Fibroblast of skin of abdomen (primary cell): ENCODE measurements at regions not wholly inside any gene's neighbourhood (a gene's known extent, or its start where the extent isn't known, plus 50 kb on each side); places are given as distances from the start of the nearest gene placed in this dataset.
"Not testable (repeated sequence)": the region's sequence is repeated elsewhere in the genome, so short reads cannot be mapped to it uniquely, and the experiment has no call there.

Experiments used
- DNase-seq: peaks from one replicate; pipeline ENCODE4 v3.0.0-alpha.2; 2013

DNA sequence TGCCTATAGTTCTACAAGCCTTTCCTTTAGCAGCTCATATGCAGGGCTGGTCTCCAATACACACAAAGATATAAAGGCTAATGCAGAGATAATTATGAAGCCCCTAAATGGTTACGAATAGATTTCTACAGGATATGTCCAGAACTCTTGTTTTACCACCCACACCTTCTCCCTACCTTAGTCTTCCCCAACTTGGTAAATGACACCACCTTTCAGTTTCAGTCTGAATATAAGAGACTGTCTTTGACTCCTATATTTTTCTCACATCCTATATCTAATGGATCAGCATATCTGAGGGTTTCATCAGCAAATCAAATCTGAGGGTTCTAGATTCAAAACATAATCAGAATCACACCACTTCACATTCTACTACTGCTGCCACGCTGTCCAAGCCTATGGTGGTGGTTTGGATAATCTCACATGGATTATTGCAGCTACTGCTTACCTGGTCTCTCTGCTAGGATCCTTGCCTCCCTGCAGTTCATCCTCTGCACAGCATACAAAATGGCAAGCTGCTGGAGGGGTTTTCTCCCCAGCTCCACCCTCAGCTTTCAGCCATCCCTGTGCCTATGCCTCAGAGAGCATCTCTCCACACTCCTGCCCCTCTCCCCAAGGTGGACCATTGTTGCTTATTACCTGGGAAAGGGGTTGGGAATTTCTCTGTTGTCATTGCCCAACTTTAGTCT is 178.0 kb upstream of the SPOPL start:
- DNase-seq = no peak

- DNase-seq = no peak
Observed at GRCh38 chr2:138324068-138324771, 177.3 kb upstream of the SPOPL start.

DNA sequence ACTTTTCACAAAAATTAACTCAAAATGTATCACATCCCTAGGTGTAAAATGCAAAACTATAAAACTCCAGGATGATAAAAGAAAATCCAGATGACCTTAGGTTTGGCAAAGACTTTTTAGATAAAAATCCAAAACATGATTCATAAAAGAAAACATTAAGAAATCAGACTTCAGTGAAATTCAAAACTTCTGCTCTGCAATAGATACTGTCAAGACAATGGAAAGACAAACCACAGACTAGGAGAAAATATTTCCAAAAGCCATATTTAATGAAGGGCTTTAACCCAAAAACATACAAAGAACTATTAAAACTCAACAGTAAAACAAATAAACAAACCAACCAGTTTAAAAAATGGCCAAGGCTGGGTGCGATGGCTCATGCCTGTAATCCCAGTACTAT is 173.6 kb upstream of the SPOPL start:
- no peak for DNase-seq

DNA sequence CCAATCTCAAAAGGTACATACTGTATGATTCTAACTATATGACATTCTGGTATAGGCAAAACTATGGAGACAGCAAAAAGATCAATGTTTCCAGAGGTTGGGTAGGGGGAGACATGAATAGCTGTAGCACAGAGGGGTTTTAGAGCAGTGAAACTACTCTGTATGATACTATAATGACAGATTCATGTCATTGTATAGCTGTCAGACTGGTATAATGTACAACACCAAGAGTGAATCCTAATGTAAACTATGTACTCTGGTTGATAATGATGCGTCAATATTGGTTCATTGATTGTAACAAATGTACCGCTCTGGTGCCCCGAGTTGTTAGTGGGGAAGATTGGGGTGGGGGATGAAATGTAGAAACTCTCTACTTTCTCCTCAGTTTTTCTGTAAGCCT is 172.4 kb upstream of the SPOPL start:
- no peak for DNase-seq

DNA sequence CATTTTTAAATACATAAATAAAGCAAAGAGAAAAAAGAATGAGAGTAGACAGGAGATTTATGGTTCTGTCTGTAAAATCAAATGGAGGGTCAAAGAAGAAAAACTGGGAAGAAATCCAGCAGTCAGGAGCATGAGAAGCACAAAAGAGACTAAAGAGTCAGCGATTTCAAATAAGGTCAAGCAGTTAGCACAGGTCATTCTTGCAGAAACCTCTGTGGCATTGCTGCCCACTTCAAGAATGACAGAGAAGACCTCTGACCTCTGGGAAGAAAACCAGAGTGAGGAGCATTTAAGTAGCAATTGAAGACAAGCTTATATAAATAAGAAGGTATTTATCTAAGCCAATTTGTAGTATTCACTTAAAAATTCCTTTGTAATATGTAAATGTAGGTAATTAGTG is 172.0 kb upstream of the SPOPL start:
- no peak for DNase-seq

DNA sequence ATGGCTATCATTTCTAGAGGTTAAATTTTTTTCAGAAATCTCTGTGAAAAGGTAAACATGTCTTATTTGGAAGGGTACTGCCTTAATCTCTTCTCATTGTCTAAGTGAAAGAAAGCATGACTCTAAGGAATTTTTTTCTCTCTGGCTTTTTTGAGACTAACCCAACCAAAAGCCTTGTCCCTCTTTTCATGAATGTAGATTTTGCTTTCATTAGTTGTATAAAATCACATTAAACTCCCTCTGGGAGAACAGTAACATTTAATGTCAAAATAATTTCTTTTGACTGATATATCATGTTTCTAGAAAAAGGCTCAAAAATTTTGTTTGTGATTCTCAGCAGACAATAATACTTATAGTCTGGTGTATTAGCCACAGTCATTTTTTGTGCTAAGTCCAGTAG is 168.4 kb upstream of the SPOPL start:
- no peak for DNase-seq

DNA sequence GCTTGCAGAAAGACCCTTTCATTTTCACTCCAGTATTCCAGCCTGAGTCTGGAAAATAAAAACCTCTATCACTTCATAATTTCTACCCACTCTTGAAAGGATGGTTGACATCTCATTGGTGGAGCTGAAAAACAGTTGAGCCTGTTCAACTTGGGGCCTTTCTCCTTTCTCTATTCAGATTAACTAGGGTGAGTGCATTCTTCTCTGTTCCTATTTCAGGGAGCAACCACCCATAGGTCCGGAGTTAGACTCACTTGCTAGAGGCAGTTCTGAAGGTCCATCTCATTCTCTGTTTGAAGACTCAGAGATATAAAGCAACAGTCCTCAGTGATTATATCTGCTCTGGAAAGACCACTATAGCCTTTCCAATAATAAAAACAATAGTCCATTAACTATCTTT is 167.9 kb upstream of the SPOPL start:
- DNase-seq = no peak

DNA sequence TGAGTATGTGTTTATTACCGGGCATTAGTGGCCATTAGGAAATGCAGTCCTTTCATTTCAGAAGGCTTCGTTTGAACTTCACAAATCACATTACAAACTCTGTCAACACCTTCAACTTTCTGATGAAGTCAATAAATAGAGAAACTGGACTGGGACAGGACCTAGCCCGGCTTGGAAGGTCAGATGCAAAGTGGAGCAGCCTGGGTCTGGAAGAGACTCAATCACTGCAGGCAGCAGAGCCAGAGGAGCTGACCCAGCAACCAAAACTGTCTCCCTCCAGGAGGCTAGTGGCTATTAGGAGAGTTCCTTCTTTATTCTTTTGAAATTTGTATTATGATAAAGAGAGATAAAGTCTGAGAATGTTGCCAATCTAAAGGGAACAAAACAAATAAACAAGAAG is 167.2 kb upstream of the SPOPL start:
- no peak for DNase-seq

- DNase-seq = peak; percentile 8
Observed at GRCh38 chr2:138335036-138335435, 166.5 kb upstream of the SPOPL start.

GRCh38 chr2:138336146-138336545 is 165.4 kb upstream of the SPOPL start:
- DNase-seq = no peak

DNA sequence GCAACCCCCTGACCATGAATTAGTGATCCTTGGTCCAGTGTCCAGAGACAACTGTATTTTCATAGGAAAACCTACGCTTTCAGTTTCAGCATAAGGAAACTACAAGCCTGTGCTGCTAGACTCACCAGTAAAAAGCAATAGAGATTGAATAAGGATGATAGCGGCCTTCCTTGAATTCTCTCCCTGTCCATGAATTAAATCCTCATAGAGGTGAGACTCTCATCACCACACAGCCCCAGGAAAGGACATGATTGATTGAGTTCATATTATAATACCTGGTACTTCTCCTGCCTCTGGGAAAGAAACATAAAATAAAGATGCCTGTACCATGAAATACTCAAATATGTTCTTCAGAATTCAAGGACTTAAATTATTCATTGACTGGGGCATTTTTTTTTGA is 146.3 kb upstream of the SPOPL start:
- no peak for DNase-seq

DNA sequence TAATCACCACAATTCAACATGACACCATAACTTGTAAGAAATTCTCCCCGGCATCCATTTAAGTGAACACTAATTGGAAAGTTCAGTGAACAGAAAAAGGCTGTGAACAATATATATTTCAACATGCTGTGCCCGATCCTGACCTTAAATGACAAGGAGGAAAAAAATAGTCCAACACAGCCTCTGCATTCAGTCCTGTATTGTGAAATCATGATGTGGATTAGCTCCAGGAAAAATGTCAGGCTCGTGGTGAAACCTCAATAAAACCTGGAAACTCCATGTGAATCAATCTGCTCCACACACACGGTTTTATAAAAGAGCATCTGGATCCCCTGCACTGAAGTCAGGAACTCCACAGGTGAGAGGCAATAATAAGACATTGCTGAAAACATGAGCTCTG is 145.4 kb upstream of the SPOPL start:
- DNase-seq = peak; percentile 73

- DNase-seq = no peak
Observed at GRCh38 chr2:138359532-138359931, 142.0 kb upstream of the SPOPL start.

DNA sequence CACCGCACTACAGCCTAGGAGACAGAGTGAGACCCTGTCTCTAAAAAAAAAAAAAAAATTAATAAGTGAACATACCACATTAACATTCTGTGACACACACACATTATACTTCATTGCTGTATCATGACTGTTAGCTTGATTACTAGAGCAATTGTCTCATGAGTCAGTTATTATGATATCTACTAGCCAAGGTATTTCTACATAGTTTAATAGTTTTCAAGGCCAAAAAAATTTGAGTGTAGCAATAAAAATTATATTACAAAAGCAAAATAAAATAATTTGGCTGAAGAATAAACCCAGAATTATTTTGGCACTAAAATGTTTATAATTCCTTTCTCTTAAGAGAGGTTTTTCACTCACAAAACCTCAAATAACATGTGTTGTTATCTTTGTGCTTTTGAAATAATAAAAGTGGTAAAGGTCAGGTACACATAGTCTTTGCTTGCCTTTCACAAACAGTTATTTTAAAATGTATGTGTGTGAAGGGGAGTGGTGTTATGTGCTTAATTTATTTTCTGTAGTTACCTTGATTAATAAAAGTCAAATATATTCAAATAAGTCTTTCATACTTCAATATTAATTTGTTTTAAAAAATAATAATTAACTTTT is 136.9 kb upstream of the SPOPL start:
- DNase-seq = peak; percentile 76

DNA sequence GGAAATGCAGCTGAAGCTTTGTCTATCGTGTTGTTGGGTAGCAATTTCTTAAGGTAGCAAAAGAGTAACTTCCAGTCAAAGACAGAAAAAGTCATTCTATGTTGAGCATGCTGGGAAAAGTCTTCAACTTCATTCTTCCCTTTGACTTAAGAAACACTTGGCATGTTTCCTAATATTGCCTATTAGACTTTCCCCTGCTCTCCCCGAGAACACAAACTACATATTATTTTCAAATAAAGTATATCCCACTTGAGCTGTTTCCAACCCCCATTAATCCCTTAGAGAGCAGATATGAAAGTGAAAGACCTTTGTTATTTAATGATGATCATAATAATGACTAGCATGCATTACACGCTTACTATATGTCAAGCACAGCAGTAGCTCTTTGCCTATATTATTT is 136.0 kb upstream of the SPOPL start:
- DNase-seq = no peak

- no peak for DNase-seq
Observed at GRCh38 chr2:138369856-138370255, 131.7 kb upstream of the SPOPL start.

DNA sequence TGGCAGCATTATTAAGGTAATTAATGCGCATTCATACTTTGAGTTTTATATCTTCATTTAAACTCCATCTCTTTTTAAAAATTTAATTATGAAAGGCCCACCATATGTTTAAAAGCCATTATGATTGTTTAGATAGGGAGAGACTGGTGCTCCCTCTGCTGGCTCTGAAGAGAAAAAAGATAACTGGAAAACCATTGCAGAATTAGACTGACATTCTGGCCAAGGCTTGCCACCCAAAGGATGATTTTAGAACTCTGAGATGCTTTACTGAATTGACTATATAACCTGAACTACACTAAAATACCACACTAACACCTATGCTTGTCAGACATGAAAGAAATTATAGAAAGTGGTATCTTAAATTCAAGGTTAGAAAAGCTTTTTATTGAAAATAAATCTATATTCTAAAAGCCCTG is 127.6 kb upstream of the SPOPL start:
- DNase-seq = peak; percentile 48

DNA sequence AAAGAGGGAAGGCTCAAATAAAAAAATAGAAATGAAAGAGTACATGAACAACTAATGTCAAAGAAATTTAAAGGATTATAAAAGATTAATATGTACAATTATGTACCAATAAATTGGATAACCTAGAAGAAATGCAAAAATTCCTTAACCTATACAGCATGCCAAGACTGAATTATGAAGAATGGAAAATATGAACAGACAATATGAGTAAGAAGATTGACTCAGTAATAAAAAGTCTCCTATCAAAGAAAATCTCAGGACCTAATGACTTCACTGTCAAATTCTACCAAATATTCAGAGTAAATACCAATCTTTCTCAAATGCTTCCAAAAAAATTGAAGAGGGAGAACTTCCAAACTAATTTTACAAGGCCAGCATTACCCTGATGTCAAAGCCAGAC is 120.2 kb upstream of the SPOPL start:
- DNase-seq = no peak

- no peak for DNase-seq
Observed at GRCh38 chr2:138382672-138383071, 118.9 kb upstream of the SPOPL start.

DNA sequence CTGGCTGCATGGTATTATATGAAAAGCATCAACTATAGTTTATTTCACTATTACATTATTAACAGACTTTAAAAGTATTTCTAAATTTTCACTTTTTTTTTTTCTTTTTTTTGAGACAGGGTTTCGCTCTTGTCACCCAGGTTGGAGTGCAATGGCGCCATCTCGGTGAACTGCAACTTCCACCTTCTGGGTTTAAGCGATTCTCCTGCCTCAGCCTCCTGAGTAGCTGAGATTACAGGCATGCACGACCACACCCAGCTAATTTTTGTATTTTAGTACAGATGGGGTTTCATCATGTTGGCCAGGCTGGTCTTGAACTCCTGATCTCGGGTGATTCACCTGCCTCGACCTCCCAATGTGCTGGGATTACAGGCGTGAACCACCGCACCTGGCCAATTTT is 115.4 kb upstream of the SPOPL start:
- not testable (repeated sequence) for DNase-seq

DNA sequence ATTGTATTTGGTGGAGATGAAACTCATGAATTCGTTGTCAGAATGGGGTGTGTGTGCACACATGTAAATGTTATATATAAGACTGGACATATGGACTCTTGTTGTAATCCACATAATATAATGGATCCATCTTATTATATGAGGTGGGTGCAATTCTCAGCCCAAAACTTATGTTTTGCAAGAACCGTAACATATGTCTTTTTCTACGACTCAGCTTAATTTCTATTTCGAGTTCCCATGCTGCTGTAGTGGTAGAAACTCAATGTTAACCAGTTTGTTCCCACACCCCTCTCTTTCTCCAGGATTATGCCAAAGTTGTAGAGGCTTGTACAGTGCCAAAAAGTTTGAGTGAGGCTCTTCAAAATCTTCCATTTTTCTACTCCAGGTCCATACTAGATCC is 112.5 kb upstream of the SPOPL start:
- no peak for DNase-seq

GRCh38 chr2:138390316-138390945 is 111.1 kb upstream of the SPOPL start:
- no peak for DNase-seq

DNA sequence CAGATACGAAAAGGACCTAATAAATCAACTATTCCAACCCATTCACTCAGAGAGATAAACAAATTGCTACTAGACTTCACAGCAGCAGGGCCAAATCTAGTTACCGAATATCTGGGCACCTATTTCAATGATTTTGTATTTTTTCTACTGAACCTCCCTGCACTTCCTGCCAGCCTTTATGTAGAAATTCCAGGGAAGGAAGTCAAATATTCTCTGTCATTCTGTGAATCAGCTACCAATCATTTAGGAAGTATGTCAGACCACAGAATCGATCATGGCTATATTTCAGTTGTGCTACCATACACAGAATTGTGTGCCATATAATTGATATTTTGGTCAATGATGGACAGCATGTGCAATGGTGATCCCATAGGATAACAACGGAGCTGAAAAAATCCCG is 109.6 kb upstream of the SPOPL start:
- peak; percentile 15 for DNase-seq
